ENCODE measurements at regions not wholly inside any gene's neighbourhood (a gene's known extent, or its start where the extent isn't known, plus 50 kb on each side); places are given as distances from the start of the nearest gene placed in this dataset.

- no peak for TF ChIP-seq CTCF (IDR thresholded peaks at IDR 0.05; ENCODE audit: insufficient read depth, low read length, poor library complexity, severe bottlenecking)
- no peak for TF ChIP-seq EZH2phosphoT487 (conservative IDR thresholded peaks at IDR 0.05; ENCODE audit: low read length)
Observed at GRCh38 chr2:51258301-51258700, 226.4 kb upstream of the NRXN1 start.

Measured in SU-DHL-6 (cell line).